Glutamatergic neuron (in vitro differentiated cells): ENCODE measurements at regions not wholly inside any gene's neighbourhood (a gene's known extent, or its start where the extent isn't known, plus 50 kb on each side); places are given as distances from the start of the nearest gene placed in this dataset.

ENCODE experiments used
- DNase-seq: peaks from one replicate; pipeline ENCODE4 v3.0.0; 2022
- H3K27ac Mint-ChIP-seq: one replicate; pipeline ENCODE4 v1.8.0; 2020; ENCODE audit warnings: mild to moderate bottlenecking, mixed read lengths, inconsistent platforms; ENCODE audit not compliant: unreplicated experiment
- H3K27me3 Mint-ChIP-seq: one replicate; pipeline ENCODE4 v1.8.0; 2020; ENCODE audit warnings: mild to moderate bottlenecking, moderate library complexity, mixed read lengths, inconsistent platforms; ENCODE audit not compliant: unreplicated experiment
- H3K36me3 Mint-ChIP-seq: one replicate; pipeline ENCODE4 v1.8.0; 2020; ENCODE audit warnings: mild to moderate bottlenecking, mixed read lengths, inconsistent platforms; ENCODE audit not compliant: unreplicated experiment
- H3K4me1 Mint-ChIP-seq: one replicate; pipeline ENCODE4 v1.8.0; 2020; ENCODE audit warnings: mild to moderate bottlenecking, low read depth, mixed read lengths, inconsistent platforms; ENCODE audit not compliant: unreplicated experiment
- H3K4me3 Mint-ChIP-seq: one replicate; pipeline ENCODE4 v1.8.0; 2020; ENCODE audit warnings: mild to moderate bottlenecking, mixed read lengths, inconsistent platforms; ENCODE audit not compliant: unreplicated experiment
- H3K9me3 Mint-ChIP-seq: one replicate; pipeline ENCODE4 v1.8.0; 2020; ENCODE audit warnings: mild to moderate bottlenecking, moderate library complexity, mixed read lengths, inconsistent platforms; ENCODE audit not compliant: unreplicated experiment
- CTCF ChIP-seq: fragments of 200-600 bp; sonication (generic); IDR thresholded peaks from one replicate; pipeline ENCODE4 v1.5.0; 2021; ENCODE audit not compliant: partially characterized antibody, unreplicated experiment

- DNase-seq, result no peak
- Mint-ChIP-seq H3K27ac (no peak overlapping the region), H3K4me1 (peaks cover 6% of the 10 kb centered on the region), H3K36me3 (no peaks in the 10 kb centered on the region), H3K9me3 (no peaks in the 10 kb centered on the region), H3K4me3 (no peak overlapping the region), H3K27me3 (no peaks in the 10 kb centered on the region)
- TF ChIP-seq CTCF, result no peak
Measured at GRCh38 chr16:77556201-77556873, 121.5 kb upstream of the ADAMTS18 start.

DNA sequence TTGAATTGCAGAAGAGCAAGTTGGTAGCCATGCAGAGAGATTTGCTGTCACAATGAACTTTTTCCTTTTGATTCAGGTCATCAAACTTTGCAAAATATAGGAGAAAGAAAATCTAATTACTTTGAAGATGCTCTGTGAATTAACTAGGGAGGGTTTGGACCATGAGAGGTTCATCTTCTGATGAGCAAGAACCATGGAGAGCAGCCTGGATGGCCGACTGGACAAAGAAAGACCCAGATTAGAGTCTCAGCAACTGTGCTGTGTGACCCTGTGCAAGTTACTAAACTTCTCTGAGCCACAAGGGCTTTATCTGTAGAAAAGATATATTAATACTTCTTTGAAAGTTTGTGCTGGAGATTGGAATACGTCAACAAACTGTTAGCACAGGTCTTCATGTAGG lies 122.6 kb upstream of the ADAMTS18 start:
- H3K27me3 Mint-ChIP-seq, result no peaks in the 10 kb centered on the region
- H3K4me1 Mint-ChIP-seq, result peaks cover 6% of the 10 kb centered on the region
- H3K36me3 Mint-ChIP-seq, result no peaks in the 10 kb centered on the region
- no peaks in the 10 kb centered on the region for H3K9me3 Mint-ChIP-seq
- no peak for TF ChIP-seq CTCF
- no peak overlapping the region for H3K27ac Mint-ChIP-seq
- no peak for DNase-seq
- H3K4me3 Mint-ChIP-seq, result no peak overlapping the region

DNA sequence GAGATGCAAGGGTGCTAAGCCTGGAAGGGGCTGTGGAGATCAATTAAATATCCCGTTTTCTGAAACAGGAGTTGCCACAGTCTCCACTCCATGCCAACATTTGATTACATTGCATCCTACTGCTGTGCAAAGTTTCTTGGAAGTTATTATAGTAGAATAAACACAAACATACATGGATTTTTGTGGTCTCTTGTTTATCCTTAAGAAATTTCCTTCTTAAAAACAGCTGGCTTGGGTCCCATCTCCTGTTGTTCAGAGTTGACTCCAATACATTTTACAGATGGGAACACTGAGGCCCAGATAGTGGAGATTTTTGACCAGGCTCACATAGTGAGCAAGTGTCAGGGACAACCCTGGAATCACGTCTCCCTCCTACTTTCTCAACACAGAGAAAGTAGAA lies 124.0 kb upstream of the ADAMTS18 start:
- DNase-seq, result no peak
- H3K4me3 Mint-ChIP-seq, result no peak overlapping the region
- H3K4me1 Mint-ChIP-seq, result peaks cover 6% of the 10 kb centered on the region
- TF ChIP-seq CTCF, result no peak
- H3K27ac Mint-ChIP-seq, result no peak overlapping the region
- H3K9me3 Mint-ChIP-seq, result no peaks in the 10 kb centered on the region
- no peaks in the 10 kb centered on the region for H3K36me3 Mint-ChIP-seq
- H3K27me3 Mint-ChIP-seq, result no peaks in the 10 kb centered on the region

DNA sequence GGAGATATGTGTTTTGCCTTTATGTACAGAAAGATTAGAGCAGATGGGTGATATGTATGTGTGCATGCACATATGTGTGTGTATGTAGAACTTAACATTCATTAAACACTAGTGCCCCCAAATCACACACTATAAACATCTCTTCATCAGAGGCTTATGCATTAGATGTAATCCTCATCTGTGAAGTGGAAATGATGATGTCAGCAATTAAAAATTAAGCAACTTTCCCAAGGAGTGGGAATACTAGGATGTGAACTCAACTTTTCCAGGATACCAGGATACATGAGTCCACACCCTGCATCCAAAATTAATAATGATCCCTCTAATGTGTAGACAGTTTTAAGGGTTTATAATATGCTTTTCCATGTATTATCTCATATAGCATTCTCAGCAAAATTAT lies 127.7 kb upstream of the ADAMTS18 start:
- no peaks in the 10 kb centered on the region for H3K27me3 Mint-ChIP-seq
- no peaks in the 10 kb centered on the region for H3K9me3 Mint-ChIP-seq
- H3K36me3 Mint-ChIP-seq, result no peaks in the 10 kb centered on the region
- H3K4me3 Mint-ChIP-seq, result no peak overlapping the region
- H3K27ac Mint-ChIP-seq, result no peak overlapping the region
- no peaks in the 10 kb centered on the region for H3K4me1 Mint-ChIP-seq
- no peak for DNase-seq
- no peak for TF ChIP-seq CTCF

- no peaks in the 10 kb centered on the region for H3K9me3 Mint-ChIP-seq
- H3K4me3 Mint-ChIP-seq, result no peak overlapping the region
- H3K36me3 Mint-ChIP-seq, result no peaks in the 10 kb centered on the region
- H3K27me3 Mint-ChIP-seq, result peaks cover 2% of the 10 kb centered on the region
- no peak for DNase-seq
- TF ChIP-seq CTCF, result no peak
- H3K4me1 Mint-ChIP-seq, result no peaks in the 10 kb centered on the region
- no peak overlapping the region for H3K27ac Mint-ChIP-seq
Measured at GRCh38 chr16:77564791-77565390, 130.1 kb upstream of the ADAMTS18 start.
